ENCODE measurements at regions not wholly inside any gene's neighbourhood (a gene's known extent, or its start where the extent isn't known, plus 50 kb on each side); places are given as distances from the start of the nearest gene placed in this dataset.
"Not testable (repeated sequence)": the region's sequence is repeated elsewhere in the genome, so short reads cannot be mapped to it uniquely, and the experiment has no call there.

- not testable (repeated sequence) for H3K27ac Mint-ChIP-seq; H3K36me3 ChIP-seq (ENCODE audit: control insufficient read depth, insufficient read depth, low read length)
These were observed 102.8 kb upstream of the OSBPL11 start for GRCh38 chr3:125697979-125698640.

GRCh38 chr3:125715651-125716050, 120.4 kb upstream of the OSBPL11 start:
- H3K36me3 Mint-ChIP-seq: no peaks in the 10 kb centered on the region
- H3K27ac Mint-ChIP-seq: no peak overlapping the region
- H3K27me3 ChIP-seq (ENCODE audit: control insufficient read depth, insufficient read depth, low read length): no peaks in the 10 kb centered on the region
- peaks cover 0 to 3% (median 0%) of the 10 kb centered on the region in 4 donors for H3K4me1 Mint-ChIP-seq
- ATAC-seq (ENCODE audit: low read depth in 2 of 2) (no peak), DNase-seq (no peak)
- H3K27ac ChIP-seq (ENCODE audit: insufficient read depth, low read length, poor library complexity, severe bottlenecking): no peak overlapping the region
- no peaks in the 10 kb centered on the region for H3K4me1 ChIP-seq (ENCODE audit: control insufficient read depth, insufficient read depth, low read length, poor library complexity, severe bottlenecking)
- no peaks in the 10 kb centered on the region for H3K9me3 Mint-ChIP-seq
- H3K27me3 Mint-ChIP-seq: no peaks in the 10 kb centered on the region
- H3K4me3 ChIP-seq (ENCODE audit: low read depth, low read length): no peak overlapping the region
- H3K4me3 Mint-ChIP-seq: no peak overlapping the region
- H3K36me3 ChIP-seq (ENCODE audit: control insufficient read depth, insufficient read depth, low read length): no peaks in the 10 kb centered on the region
- H3K9me3 ChIP-seq (ENCODE audit: control insufficient read depth in 2 of 2, low read length in 2 of 2): no peaks in the 10 kb centered on the region

More at GRCh38 chr3:125697979-125698640, 102.8 kb upstream of the OSBPL11 start:
- H3K27ac ChIP-seq (ENCODE audit: insufficient read depth, low read length, poor library complexity, severe bottlenecking); H3K27me3 ChIP-seq (ENCODE audit: control insufficient read depth, insufficient read depth, low read length); H3K4me3 ChIP-seq (ENCODE audit: low read depth, low read length); ATAC-seq (ENCODE audit: low read depth in 2 of 2); H3K4me1 Mint-ChIP-seq; H3K4me3 Mint-ChIP-seq; H3K9me3 ChIP-seq (ENCODE audit: control insufficient read depth in 2 of 2, low read length in 2 of 2); H3K36me3 Mint-ChIP-seq; H3K4me1 ChIP-seq (ENCODE audit: control insufficient read depth, insufficient read depth, low read length, poor library complexity, severe bottlenecking); H3K9me3 Mint-ChIP-seq; H3K27me3 Mint-ChIP-seq: not testable (repeated sequence)
- peak in 2 of 3 donors; percentile 6 to 55 for DNase-seq

GRCh38 chr3:125732151-125732550, 136.9 kb upstream of the OSBPL11 start:
- not testable (repeated sequence) for H3K27me3 ChIP-seq (ENCODE audit: control insufficient read depth, insufficient read depth, low read length); ATAC-seq (ENCODE audit: low read depth in 2 of 2); H3K9me3 Mint-ChIP-seq; H3K4me1 ChIP-seq (ENCODE audit: control insufficient read depth, insufficient read depth, low read length, poor library complexity, severe bottlenecking); H3K4me3 Mint-ChIP-seq; DNase-seq; H3K27ac ChIP-seq (ENCODE audit: insufficient read depth, low read length, poor library complexity, severe bottlenecking); H3K36me3 ChIP-seq (ENCODE audit: control insufficient read depth, insufficient read depth, low read length); H3K9me3 ChIP-seq (ENCODE audit: control insufficient read depth in 2 of 2, low read length in 2 of 2); H3K4me3 ChIP-seq (ENCODE audit: low read depth, low read length); H3K27me3 Mint-ChIP-seq; H3K36me3 Mint-ChIP-seq; H3K4me1 Mint-ChIP-seq
- H3K27ac Mint-ChIP-seq: peak overlapping the region in 1 of 3 donors; percentile 45

GRCh38 chr3:125741991-125742718, 146.9 kb upstream of the OSBPL11 start:
- H3K27ac Mint-ChIP-seq; H3K36me3 ChIP-seq (ENCODE audit: control insufficient read depth, insufficient read depth, low read length); H3K36me3 Mint-ChIP-seq; H3K27me3 ChIP-seq (ENCODE audit: control insufficient read depth, insufficient read depth, low read length); H3K27ac ChIP-seq (ENCODE audit: insufficient read depth, low read length, poor library complexity, severe bottlenecking); DNase-seq; H3K27me3 Mint-ChIP-seq; H3K4me1 Mint-ChIP-seq; H3K9me3 Mint-ChIP-seq; H3K4me1 ChIP-seq (ENCODE audit: control insufficient read depth, insufficient read depth, low read length, poor library complexity, severe bottlenecking); H3K4me3 ChIP-seq (ENCODE audit: low read depth, low read length); H3K4me3 Mint-ChIP-seq; ATAC-seq (ENCODE audit: low read depth in 2 of 2); H3K9me3 ChIP-seq (ENCODE audit: control insufficient read depth in 2 of 2, low read length in 2 of 2): not testable (repeated sequence)

GRCh38 chr3:125742845-125743244, 147.5 kb upstream of the OSBPL11 start:
- H3K36me3 ChIP-seq (ENCODE audit: control insufficient read depth, insufficient read depth, low read length); H3K27ac ChIP-seq (ENCODE audit: insufficient read depth, low read length, poor library complexity, severe bottlenecking); H3K4me1 Mint-ChIP-seq; H3K27me3 ChIP-seq (ENCODE audit: control insufficient read depth, insufficient read depth, low read length); H3K36me3 Mint-ChIP-seq; H3K27ac Mint-ChIP-seq; H3K4me1 ChIP-seq (ENCODE audit: control insufficient read depth, insufficient read depth, low read length, poor library complexity, severe bottlenecking); H3K4me3 Mint-ChIP-seq; H3K27me3 Mint-ChIP-seq; H3K9me3 Mint-ChIP-seq; ATAC-seq (ENCODE audit: low read depth in 2 of 2); H3K9me3 ChIP-seq (ENCODE audit: control insufficient read depth in 2 of 2, low read length in 2 of 2); H3K4me3 ChIP-seq (ENCODE audit: low read depth, low read length): not testable (repeated sequence)
- peak in 2 of 3 donors; percentile 11 to 61 for DNase-seq

- H3K9me3 Mint-ChIP-seq; H3K9me3 ChIP-seq (ENCODE audit: control insufficient read depth in 2 of 2, low read length in 2 of 2); H3K36me3 ChIP-seq (ENCODE audit: control insufficient read depth, insufficient read depth, low read length); H3K36me3 Mint-ChIP-seq; ATAC-seq (ENCODE audit: low read depth in 2 of 2); H3K4me1 Mint-ChIP-seq; H3K4me3 ChIP-seq (ENCODE audit: low read depth, low read length); H3K4me1 ChIP-seq (ENCODE audit: control insufficient read depth, insufficient read depth, low read length, poor library complexity, severe bottlenecking); H3K4me3 Mint-ChIP-seq; H3K27me3 ChIP-seq (ENCODE audit: control insufficient read depth, insufficient read depth, low read length); H3K27ac ChIP-seq (ENCODE audit: insufficient read depth, low read length, poor library complexity, severe bottlenecking): not testable (repeated sequence)
- peak overlapping the region in 1 of 3 donors; percentile 26 for H3K27ac Mint-ChIP-seq
- DNase-seq: peak in 1 of 3 donors; percentile 14
- peaks cover 17% of the 10 kb centered on the region for H3K27me3 Mint-ChIP-seq
These were observed 161.8 kb upstream of the OSBPL11 start for GRCh38 chr3:125757050-125757449.

- not testable (repeated sequence) for ATAC-seq (ENCODE audit: low read depth in 2 of 2); H3K27ac ChIP-seq (ENCODE audit: insufficient read depth, low read length, poor library complexity, severe bottlenecking); H3K36me3 ChIP-seq (ENCODE audit: control insufficient read depth, insufficient read depth, low read length); H3K9me3 Mint-ChIP-seq; DNase-seq; H3K27me3 ChIP-seq (ENCODE audit: control insufficient read depth, insufficient read depth, low read length); H3K36me3 Mint-ChIP-seq; H3K4me3 Mint-ChIP-seq; H3K27ac Mint-ChIP-seq; H3K9me3 ChIP-seq (ENCODE audit: control insufficient read depth in 2 of 2, low read length in 2 of 2); H3K4me1 Mint-ChIP-seq; H3K4me3 ChIP-seq (ENCODE audit: low read depth, low read length); H3K4me1 ChIP-seq (ENCODE audit: control insufficient read depth, insufficient read depth, low read length, poor library complexity, severe bottlenecking)
- H3K27me3 Mint-ChIP-seq: peaks cover 19% of the 10 kb centered on the region
These were observed 163.4 kb upstream of the OSBPL11 start for GRCh38 chr3:125758641-125759130.

GRCh38 chr3:125762601-125763000, 167.3 kb upstream of the OSBPL11 start:
- not testable (repeated sequence) for H3K9me3 Mint-ChIP-seq

More at GRCh38 chr3:125762601-125763000, 167.3 kb upstream of the OSBPL11 start:
- not testable (repeated sequence) for H3K4me3 Mint-ChIP-seq; H3K27me3 ChIP-seq (ENCODE audit: control insufficient read depth, insufficient read depth, low read length); H3K36me3 ChIP-seq (ENCODE audit: control insufficient read depth, insufficient read depth, low read length); DNase-seq; H3K27ac ChIP-seq (ENCODE audit: insufficient read depth, low read length, poor library complexity, severe bottlenecking); H3K4me1 ChIP-seq (ENCODE audit: control insufficient read depth, insufficient read depth, low read length, poor library complexity, severe bottlenecking); H3K4me3 ChIP-seq (ENCODE audit: low read depth, low read length); H3K27ac Mint-ChIP-seq; H3K36me3 Mint-ChIP-seq; ATAC-seq (ENCODE audit: low read depth in 2 of 2); H3K9me3 ChIP-seq (ENCODE audit: control insufficient read depth in 2 of 2, low read length in 2 of 2)
- H3K27me3 Mint-ChIP-seq: peaks cover 28% of the 10 kb centered on the region
- peaks cover 0 to 11% (median 0%) of the 10 kb centered on the region in 4 donors for H3K4me1 Mint-ChIP-seq
